NOMO-1 treated with dmso at 0.1 percent for 144 hours (cell line): ENCODE measurements at regions not wholly inside any gene's neighbourhood (a gene's known extent, or its start where the extent isn't known, plus 50 kb on each side); places are given as distances from the start of the nearest gene placed in this dataset.
"Not testable (repeated sequence)": the region's sequence is repeated elsewhere in the genome, so short reads cannot be mapped to it uniquely, and the experiment has no call there.

ENCODE experiments used
- DNase-seq: peaks from one replicate; lab custom pipeline; 2025; ENCODE audit not compliant: unreplicated experiment; lab: John Stamatoyannopoulos, UW

DNA sequence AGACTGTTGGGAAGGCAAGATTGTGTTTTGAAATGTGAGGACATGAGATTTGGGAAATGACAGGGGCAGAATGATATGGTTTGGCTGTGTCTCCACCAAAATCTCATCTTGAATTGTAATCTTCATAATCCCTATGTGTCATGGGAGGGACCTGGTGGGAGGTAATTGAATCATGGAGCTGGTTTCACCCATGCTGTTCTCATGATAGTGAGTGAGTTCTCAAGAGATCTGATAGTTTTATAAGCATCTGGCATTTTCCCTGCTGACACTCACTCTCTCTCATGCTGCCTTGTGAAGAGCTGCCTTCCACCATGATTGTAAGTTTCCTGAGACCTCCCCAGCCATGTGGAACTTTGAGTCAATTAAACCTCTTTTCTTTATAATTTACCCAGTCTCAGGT, 406.2 kb downstream of the KIF20B start:
- DNase-seq = not testable (repeated sequence)

DNA sequence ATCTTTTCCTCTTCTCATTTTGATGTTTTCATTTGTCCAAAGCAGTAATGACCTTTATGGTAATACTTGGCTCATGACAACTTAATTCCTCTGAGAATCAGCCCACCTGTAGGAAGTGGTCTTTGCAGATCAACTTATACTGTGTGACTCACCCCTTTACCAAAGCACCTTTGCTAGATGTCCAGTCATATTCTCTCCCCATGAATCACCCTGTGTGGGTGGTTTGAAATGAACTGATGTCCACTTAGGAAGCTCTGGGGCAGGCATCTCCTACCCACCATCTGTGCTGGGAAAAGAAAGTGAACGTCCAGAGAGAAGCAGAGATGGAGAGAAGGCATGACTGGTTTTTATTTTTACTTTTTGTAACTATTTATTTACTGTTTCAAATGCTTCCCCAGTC, 410.3 kb downstream of the KIF20B start:
- no peak for DNase-seq

DNA sequence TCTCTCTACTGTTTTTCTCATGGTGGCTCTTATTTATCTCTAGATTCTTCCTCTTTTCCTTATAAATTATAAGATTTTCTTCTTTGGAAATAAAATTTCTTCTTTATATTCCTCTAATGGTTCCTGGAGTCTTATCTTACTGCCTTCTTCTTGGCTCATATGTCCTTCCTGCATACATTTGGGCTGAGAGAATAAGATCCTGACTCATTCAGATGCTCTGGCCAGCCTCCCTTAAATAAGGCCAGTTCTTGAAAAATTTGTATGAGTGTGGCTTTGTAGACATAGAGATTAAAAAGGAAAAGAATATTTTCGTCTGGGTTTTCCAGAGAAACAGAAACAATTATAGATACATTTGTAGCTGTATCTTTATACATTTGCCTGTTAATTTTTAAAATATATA, 411.3 kb downstream of the KIF20B start:
- DNase-seq = no peak

DNA sequence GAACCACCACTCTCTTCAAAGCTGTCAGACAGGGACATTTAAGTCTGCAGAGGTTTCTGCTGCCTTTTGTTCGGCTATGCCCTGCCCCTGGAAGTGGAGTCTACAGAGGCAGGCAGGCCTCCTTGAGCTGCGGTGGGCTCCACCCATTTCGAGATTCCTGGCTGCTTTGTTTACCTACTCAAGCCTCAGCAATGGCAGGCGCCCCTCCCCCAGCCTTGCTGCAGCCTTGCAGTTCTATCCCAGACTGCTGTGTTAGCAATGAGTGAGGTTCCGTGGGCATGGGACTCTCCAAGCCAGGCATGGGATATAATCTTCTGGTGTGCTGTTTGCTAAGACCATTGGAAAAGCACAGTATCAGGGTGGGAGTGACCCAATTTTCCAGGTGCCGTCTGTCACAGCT, 417.2 kb downstream of the KIF20B start:
- not testable (repeated sequence) for DNase-seq

DNA sequence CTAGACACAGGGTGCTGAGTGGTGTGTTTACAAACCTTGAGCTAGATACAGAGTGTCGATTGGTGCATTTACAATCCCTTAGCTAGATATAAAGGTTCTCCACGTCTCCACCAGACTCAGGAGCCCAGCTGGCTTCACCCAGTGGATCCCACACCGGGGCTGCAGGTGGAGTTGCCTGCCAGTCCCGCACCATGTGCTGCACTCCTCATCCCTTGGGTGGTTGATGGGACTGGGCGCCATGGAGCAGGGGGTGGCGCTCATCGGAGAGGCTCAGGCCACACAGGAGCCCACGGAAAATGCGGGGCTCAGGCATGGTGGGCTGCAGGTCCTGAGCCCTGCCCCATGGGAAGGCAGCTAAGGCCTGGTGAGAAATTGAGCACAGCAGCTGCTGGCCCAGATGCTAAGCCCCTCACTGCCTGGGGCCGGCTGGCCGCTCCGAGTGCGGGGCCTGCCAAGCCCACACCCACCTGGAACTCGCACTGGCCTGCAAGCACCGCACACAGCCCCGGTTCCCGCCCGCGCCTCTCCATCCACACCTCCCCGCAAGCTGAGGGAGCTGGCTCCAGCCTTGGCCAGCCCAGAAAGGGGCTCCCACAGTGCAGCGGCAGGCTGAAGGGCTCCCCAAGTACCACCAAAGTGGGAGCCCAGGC, 418.4 kb downstream of the KIF20B start:
- DNase-seq = not testable (repeated sequence)

DNA sequence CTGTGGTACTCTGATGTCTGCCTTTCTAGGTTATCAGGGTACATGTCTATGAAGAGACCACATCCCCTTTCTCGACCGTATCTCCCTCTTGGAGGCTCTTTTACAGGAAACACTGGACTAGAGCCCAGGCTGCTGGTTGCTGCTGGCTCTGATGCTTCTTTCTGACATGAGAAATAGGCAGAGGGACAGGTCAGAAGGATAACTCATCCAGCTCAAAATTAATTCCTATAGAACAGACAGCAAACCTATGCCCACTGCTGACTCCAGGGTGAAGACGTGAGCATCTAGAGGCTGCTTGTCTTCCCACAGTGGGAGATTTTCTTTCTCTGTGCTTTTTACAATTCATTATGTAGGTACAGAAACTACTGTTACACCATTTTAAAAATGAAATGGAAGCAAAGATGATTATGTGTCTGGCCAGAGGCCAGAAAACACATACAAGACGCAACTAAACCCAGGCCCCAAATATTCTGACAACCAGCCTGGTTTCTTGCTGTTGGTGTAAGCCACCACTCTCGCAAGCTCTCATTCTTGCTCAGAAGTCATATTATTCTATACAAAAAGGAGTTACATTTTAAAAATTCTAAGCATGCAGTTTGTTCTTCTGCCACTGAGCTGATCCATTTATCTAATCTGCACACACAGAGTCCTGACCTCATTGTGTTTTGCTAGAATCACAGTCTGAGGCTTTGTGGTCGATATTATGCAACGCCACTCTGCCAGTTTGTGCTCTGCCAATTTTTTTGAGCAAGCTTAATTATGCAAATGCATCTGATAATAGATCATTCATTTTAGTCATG, 424.3 kb downstream of the KIF20B start:
- peak; percentile 67 for DNase-seq

DNA sequence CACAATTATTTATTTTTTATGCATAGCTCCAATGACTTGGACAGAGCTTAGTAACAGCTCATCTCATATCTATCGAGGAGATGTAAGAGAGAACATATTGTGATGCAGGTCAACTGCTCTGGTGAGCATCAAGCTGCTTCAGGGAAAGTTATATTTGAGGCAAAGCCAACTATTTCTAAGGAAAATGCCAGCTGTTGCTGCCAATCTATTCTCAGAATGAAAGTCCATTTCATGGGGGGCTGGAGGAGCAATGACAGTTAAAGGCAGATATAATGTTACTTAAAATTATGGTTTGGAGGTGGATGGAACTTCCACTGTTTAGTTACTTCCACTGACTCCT, 424.8 kb downstream of the KIF20B start:
- no peak for DNase-seq

DNA sequence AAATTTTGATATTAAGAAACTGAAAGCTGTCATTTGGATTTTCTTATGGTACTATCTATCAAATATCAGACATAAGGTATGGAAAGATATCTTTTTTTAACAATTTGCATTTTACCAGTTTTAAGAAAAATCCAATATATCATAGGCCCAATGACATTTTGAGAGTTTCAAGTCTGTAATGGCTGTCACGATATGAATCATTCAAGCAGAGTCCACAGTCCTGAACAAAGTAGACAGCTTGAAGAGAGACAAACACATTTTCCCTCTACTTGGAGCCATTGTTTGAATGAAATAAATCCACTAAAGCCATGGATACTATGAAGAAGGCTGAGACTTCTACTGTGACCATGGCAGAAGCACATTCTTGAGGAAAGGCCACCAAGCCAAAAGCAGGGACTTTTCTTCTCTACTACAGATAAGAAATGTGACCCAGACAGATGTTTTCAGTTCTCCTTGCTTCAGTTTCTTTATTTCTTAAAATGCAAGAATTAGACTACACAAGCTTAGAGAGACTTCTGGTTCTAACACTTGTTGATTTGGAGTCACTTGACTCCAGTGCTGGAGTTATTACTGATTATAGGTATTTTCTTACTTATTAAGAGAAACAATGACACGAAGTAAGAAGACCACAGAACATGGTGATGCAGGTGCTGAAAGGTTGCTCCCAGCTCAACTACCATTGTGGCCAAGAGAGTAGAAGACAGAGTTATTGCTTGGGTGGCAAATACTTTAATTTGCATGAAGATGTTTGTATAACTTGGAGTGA, 429.1 kb downstream of the KIF20B start:
- DNase-seq = no peak

DNA sequence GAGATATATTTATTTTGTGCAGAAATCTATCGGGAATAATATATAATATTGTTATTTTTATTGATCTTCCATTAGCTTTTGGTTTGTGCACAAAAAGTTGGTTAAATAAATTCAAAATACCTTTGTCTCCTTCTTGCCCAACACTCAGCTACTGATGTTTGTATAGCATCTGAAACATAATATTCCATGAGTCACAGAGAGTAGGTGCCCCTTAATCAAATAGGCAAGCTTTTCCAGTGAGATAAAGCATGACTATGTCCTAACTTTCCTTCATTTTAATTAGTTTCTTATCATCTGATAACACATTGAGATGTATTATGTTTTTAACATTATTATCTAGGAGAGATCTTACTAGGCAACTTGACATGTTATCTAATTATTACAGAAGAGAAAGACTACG, 432.2 kb downstream of the KIF20B start:
- DNase-seq = no peak

DNA sequence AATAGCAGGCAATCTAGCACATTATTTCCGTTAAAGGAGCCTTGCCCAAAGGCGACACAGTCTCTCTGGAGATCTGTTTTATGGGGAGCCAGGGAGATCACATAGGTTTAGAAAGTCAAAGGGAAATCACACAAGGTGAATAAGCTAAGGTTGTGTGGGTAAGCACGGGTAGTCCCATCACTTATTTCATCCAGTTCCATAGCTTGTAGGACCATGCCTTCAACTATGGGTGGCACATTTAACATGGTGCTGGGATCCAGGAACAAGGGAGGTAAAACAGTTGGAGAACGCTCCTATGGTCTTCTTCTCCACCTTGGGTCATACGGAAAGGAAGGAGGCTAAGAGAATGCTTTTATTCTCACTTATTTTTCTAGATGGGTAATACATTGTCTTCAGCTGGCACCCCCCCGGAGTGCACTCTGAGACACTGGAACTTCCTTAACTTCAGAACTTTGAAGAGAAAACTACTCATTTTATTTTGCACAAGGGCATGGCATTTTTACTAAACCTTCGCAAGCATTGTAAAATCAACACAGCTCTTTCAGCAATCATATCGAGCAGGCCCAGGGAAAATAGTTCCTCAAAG, 435.4 kb downstream of the KIF20B start:
- DNase-seq = no peak

DNA sequence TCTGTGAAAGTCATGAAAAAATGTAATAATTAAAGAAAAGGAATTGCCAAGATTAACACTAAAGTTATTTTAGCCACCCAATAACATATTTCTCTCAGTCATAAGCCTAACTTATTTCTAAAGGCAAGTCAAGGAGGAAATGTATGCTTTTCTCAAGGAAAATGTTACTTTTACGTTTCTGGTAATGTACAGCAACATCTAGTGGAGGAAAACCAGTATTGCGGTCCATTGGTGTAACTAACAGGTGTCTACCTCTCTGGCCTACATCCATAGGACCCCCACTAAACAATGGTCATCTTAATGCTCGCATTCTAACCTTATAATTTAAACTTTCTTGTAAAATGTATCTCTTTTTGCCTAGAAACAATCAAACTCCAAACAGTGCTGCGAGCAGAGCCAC, 437.5 kb downstream of the KIF20B start:
- DNase-seq = no peak

DNA sequence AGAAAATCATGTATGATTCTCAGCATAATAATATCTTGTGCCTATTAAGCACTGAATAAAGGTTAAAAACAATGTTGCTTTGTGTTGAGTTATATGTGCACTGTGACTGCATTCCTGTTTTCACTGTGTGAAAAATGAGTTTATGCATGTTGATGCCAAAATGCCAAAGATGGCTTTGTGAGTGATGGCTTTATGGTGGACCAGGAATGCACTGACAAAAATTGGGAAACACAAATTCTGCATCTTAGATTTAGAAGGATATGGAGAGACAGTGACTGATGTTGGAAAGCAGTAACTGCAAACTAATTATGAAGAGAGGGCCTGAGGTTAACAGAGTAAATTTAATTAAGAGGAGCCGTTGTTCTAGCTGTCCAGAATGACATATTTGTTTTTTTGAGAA, 440.4 kb downstream of the KIF20B start:
- DNase-seq = no peak

DNA sequence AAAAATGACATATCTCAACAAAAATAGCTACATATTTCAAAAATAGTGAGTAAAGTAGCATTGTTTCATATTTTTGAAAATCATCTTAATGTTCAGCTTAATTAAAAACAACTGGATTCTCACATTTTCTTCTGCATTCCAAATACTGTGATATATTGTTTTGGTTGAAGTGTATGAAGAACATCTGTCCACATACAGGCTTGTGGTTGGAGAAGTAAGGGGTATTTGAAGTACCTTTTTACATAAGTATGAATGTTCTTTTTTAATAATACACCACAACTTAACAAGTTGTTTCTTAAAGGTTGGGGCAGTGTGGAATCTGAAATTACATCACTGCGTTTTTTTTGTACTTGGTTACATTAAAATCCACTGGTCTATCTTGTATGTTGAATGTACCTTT, 442.5 kb downstream of the KIF20B start:
- DNase-seq = no peak

DNA sequence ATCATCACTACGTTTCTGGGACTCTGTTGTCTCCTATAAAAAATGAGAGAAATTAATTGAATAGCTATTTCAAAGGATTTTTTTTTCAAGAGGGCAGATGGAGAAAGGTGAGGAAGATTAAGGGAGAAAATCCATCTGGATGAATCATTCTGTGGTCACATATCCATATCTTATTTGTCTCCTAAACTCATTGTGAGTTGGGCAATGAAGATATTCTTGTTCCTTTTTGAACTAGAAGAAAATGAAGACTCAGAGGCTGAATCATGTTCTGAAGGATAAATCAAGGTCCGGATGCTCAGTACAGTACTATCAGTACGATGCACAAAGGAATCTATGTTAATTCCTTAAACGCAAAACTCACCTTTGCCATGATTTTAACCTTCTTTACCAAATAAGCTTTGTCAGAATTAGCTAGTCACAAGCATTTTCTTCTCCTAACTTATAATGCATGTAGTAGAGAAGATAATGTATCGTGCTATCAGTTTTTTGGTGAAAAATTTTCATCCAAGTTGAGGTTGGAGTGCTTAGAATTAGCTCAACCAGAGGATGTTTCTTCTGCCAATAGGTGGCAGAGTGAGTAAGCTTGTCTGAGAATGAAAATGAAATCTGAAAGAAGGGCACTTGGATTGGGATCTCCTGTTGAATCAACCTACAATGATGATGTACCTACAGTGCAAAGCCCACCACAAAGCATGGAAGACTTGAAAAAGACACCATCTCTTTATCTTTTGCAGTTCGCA, 446.9 kb downstream of the KIF20B start:
- DNase-seq = no peak

DNA sequence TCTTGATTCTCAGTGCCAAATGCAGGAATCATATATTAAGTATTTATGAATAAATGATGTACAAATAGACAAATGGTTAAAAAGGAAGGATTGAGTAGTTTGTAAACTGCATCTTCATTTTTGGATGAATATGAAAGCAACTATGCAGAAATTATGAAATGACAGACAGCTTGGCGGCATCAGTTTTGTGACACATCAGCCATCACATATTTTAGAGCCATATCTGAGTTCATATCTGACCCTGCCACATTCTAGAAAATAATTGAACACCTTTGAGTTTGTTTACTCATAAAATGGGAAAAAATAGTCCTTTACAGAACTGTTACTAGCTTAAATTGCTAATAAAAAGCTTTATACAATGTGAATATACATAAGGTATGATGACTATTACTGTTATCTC, 448.2 kb downstream of the KIF20B start:
- DNase-seq = no peak

DNA sequence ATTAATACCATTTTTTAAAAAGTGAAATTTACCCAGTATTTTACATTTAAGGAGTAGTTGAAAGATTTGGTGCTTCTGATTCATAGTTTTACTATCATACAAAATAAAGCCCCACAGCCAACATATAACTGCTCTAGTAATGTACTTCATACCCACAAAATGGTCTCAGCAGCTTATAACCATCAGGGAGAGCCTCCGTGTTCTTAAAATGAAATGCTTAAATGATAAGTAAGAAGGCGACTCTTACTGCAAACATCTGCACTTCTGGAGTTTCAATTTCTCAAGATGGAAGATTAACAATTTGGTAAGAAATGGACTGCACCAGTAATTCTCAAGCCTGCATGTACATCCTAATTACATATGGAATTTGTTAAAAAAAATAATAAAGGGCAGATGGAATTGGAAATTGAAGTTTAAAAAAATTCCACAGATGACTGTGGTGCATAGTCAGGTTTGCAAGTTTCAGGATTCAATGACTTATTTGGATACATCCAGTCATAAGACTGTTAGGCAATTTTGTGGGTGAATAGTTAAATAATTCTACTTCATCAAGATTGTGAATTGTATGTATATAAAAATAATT, 461.0 kb downstream of the KIF20B start:
- no peak for DNase-seq

DNA sequence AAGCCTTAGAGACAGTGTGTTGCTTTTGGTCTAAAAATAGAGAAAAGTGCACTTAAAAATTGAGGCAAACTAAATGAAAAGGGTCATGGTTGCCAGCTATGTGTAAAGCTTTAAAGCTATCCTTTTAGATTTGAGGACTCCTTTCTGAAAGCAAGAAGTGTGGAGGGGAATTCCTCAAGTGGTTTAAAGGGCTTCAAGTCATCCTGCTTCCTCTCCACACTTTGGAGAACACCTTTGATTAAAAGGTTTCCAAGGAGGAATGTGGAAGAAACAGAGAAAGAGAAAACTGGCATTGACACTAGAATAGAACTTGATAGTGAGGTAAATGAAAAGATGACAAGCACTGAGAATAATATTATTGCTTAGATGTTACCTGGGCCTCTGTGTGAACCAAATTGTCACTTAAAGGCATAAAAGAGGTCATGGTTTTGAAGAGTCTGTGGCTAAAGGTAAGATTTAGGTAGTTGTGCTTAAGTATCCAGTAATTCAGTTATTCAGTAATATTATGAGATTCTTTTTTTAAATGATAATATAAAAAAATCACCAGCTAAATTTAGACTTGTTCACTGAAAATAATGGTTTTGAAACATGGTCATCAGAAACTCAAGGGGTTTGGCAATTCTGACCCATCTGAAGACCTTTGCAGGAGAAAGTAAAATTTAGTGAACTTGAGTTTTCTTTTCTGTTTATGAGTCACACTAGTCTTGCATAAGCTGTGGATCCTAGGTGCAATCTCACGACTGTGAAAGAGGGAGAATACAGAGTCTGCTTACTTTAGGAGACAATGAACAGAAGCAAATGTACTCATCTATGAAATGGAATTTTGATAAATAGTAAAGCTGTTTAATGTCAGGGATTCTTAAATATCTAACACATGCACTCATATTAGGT, 466.0 kb downstream of the KIF20B start:
- DNase-seq = peak; percentile 11

DNA sequence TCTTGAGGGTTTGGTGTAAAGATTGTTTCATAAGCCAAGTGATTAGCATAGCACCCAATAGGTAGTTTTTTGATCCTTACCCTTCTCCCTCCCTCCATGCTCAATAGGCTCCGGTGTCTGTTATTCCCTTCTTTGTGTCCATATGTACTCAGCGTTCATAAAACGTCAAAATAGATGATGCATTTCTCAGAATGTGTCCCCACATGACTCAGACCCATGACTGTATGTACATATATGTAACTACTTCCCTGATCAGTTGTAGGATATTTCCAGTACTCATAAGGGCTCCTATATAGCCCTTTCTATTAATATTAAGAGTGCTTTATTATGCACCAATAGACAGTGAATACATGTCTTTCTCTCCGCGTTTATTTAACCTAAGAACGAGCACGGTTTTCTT, 466.9 kb downstream of the KIF20B start:
- no peak for DNase-seq

DNA sequence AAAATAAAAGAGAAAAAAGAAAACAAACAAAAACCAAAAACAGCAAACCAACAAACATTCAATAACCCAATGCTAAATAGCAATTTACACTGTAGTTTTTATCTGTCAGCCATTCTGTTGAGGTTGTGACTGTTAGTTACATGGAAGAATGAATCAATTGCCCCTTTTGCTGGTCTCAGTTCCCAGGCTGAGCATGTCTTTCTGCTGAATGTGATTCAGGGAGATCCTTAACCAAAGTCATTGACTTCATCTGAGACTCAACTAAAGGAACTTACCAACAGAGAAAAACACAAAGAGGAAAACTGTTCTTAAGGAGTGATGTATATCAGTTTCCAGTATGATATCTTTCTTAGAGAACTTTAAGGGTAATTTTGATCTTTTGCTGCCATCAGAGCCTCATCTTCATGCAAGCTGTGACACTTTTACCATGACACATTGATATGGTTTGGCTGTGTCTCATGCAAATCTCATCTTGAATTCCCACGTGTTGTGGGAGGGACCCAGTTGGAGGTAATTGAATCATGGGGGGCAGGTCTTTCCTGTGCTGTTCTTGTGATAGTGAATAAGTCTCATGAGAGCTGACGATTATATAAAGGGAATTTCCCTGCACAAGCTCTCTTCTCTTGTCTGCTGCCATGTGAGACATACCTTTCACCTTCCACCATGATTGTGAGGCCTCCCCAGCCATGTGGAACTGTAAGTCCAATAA, 469.8 kb downstream of the KIF20B start:
- no peak for DNase-seq
